GM21737 (cell line): ENCODE measurements at regions not wholly inside any gene's neighbourhood (a gene's known extent, or its start where the extent isn't known, plus 50 kb on each side); places are given as distances from the start of the nearest gene placed in this dataset.

ENCODE experiments used
- ATAC-seq: cut with Tn5 transposase; IDR thresholded peaks from one replicate; pipeline ENCODE4 v1.9.1; 2021; ENCODE audit warnings: mild to moderate bottlenecking, moderate library complexity; ENCODE audit not compliant: unreplicated experiment

DNA sequence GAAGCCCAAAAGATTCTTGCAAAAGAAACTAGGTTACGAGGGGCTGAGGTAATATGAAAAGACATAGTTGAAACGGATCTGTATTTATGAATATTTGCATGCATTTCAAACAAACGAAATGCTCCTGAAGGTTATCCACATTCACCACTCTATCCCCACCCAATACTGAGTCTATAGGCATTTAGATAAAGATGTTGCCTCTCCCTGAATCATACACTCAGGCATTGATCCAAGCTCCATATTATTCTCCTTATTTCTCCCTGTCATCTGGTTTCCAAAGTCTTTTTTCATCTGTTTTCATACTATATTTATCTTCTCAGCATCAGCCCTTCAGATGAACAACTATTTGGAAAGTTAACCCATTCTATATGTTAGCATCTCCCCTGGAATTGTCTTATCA lies 492.5 kb upstream of the TGFBR2 start:
- ATAC-seq: no peak

GRCh38 chr3:30114918-30115317 lies 491.5 kb upstream of the TGFBR2 start:
- no peak for ATAC-seq

- no peak for ATAC-seq
Observed at GRCh38 chr3:30122359-30122758, 484.0 kb upstream of the TGFBR2 start.

GRCh38 chr3:30123224-30123623 lies 483.2 kb upstream of the TGFBR2 start:
- no peak for ATAC-seq

- ATAC-seq: no peak
Observed at GRCh38 chr3:30123755-30124154, 482.6 kb upstream of the TGFBR2 start.

DNA sequence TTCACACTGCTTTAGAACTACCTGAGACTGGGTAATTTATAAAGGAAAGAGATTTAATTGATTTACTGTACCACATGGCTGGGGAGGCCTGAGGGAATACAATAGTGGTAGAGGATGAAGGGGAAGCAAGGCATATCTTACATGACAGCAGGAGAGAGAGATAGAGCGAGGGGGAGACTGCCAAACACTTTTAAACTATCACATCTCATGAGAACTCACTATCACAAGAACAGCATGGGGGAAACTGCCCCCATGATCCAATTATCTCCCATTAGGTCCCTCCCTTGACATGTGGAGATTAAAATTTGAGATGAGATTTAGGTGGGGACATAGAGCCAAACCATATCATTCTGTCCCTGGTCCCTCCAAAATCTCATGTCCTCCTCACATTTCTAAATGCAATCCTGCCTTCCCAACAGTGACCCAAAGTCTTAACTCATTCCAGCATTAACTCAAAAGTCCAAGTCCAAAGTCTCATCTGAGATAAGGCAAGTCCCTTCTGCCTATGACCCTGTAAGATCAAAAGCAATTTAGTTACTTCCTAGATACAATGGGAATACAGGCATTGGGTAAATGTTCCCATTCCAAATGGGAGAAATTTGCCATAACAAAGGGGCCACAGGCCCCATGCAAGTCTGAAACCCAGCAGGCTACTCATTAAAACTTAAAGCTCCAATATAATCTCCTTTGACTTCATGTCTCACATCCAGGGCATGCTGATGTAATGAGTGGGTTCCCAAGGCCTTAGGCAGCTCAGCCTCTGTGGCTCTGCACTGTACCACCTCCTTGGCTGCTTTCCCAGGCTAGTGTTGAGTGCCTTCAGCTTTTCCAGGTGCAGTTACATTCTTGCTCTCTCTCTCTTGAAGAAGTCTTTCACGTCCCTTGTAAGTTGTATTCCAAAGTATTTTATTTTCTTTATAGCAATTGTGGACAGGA lies 481.7 kb upstream of the TGFBR2 start:
- no peak for ATAC-seq

- no peak for ATAC-seq
Observed at GRCh38 chr3:30129765-30130164, 476.6 kb upstream of the TGFBR2 start.

- ATAC-seq: no peak
Observed at GRCh38 chr3:30130391-30130790, 476.0 kb upstream of the TGFBR2 start.

GRCh38 chr3:30131191-30131590 lies 475.2 kb upstream of the TGFBR2 start:
- ATAC-seq: no peak

DNA sequence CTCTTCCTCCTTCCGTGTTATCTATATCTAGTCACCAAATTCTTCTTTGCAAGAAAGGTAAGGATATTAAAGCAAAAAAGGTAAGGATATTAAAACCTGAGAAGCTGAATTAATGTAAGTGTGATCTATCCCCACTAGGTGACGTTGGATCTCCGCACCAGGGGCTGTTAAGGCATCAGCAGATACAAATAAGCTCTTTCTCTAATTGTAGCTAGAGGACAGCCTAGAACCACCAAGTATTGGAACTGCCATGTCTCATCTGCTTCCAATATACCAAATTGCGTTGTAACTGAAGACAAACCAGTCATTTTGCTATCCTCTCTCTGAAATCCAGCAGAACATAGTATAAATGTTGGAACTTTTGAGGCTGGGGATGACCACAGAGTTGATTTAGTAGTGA lies 471.2 kb upstream of the TGFBR2 start:
- no peak for ATAC-seq

- no peak for ATAC-seq
Observed at GRCh38 chr3:30139283-30139682, 467.1 kb upstream of the TGFBR2 start.

DNA sequence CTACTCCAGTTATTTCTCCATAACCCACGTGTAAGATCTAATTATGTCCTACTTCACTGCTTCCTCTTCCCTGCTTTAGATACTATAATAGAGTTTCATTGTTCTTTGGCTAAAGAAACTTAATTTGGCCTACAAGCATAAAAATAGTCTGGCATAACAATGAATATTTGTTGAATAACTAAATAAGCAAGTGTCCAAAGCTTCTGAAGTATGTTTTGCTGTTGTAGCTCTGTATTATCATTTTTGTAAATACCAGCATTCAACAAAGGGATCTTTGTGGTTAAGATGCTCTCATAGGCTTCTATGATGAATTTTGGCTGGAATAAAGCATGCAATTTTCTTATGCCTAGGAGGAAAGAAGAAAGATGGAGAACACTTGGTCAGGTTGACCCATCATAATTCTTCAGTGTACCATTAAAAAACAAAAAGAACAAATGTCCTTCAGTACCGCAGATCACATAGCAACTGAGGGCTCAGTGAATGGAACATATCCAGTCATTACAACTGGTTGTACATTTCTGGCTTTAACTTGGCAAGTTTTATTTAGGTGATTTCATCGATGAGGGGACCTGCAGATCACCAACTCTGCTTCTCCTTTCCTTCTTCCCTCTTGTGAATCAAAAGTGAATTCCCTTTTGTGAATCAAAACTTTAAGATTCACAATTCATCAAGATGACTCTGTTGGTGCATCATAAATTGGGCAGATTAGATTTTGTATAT lies 465.9 kb upstream of the TGFBR2 start:
- no peak for ATAC-seq

DNA sequence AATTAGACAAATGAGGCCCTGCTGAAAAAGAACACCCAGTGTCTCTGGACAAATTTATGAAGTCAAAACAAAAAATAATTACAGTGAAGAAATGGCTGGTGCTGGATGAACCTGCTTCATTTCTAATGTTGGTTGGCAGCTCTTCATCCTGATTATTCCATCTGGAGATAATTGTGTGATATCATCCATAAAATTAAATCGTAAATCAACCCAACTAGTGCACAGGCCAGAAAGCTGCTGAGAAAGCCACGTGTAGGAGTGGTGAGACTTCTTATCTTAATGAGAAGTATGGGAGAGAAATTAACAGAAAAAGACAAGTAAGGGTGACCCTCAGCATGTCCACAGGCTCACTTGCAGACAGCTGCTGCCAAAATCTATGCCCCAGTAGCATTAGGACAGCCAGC lies 465.2 kb upstream of the TGFBR2 start:
- no peak for ATAC-seq

GRCh38 chr3:30141927-30142326 lies 464.5 kb upstream of the TGFBR2 start:
- no peak for ATAC-seq

- ATAC-seq: no peak
Observed at GRCh38 chr3:30142946-30143345, 463.5 kb upstream of the TGFBR2 start.

GRCh38 chr3:30145281-30145680 lies 461.1 kb upstream of the TGFBR2 start:
- no peak for ATAC-seq

GRCh38 chr3:30146978-30147377 lies 459.4 kb upstream of the TGFBR2 start:
- ATAC-seq: no peak

DNA sequence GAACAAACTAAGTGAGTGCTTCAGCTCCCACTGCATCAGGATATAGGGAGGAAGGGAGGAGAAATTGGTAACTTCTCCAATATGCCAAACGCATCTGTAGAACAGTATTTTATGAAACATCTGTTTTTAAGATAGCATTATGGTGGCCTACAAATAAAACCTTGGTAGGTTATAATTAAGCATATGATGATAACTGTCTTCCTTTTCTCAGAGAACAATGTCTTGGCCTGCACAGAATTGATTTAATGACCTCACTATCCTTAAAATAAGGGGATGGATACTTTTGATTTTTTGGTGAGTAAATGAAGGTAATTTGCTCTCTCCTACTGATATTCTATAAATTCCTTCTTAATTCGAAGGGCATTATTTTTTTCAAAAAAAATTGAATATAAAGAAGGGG lies 451.5 kb upstream of the TGFBR2 start:
- ATAC-seq: no peak

- ATAC-seq: no peak
Observed at GRCh38 chr3:30155755-30156154, 450.6 kb upstream of the TGFBR2 start.

DNA sequence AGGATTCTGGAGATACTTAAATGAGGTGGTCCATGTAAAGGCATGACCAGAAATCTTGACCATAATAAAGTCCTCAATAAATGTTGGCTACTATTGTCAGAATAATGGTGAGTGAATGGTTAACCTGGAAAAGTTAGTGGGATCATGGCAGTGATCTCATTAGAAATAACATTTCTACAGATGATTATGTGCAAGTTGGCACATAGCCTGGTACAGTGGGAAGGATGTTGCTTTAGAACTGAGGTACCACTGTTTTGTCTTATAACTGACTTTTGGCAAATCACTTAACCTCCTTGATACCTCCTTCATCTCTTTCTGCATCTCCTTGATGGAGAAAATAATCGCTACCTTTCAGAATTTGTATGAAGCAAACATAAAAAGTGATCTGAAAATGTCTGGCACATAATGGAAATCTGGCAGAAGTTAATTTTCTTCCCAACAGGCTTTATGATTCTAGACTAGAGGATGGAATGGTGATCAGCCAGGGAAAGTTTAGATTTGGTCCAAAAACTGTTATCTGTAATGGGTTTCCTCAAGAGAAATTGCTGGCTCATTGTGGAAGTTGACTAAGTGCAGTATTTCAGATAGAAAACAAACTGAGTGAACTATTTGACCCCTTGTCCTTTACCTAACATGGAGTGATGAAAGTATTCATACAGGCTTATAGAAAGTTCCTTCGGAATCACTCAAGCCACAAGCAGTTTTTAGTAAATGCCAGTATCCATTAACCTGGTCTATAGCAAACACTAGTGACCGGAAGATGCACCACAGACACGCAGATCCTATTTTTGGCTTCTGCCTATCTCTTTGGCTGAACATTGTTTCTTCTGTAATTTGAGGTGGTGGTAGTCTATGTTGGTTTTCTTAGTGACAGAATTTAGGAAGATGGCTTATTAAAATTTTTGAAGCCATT lies 449.6 kb upstream of the TGFBR2 start:
- ATAC-seq: no peak

DNA sequence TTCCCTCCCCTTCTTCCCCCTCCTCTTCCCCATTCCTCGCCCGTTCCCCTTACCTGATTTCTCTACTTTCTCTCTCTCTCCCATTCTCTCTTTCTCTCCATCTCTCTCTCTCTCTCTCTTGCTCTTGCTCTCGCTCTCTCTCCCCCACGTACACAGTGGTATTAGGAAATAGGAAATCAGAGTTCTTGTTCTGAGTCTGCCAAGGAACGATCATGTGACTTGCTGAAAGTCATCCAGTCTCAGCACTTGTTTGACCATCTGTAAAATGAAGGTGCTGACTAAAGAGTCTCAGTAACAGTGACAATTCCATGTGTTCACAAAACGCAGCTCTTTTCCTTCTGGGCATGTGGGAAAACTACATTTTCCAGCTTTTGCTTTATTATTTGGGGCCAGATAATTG lies 445.0 kb upstream of the TGFBR2 start:
- no peak for ATAC-seq
